GM12878 (cell line): ENCODE measurements at regions not wholly inside any gene's neighbourhood (a gene's known extent, or its start where the extent isn't known, plus 50 kb on each side); places are given as distances from the start of the nearest gene placed in this dataset.

ENCODE experiments used
- ATAC-seq: fragments of 200-7000 bp; cut with Tn5 transposase; 3 replicates; pipeline ENCODE4 v1.9.1; 2020; ENCODE audit warnings: mild to moderate bottlenecking, moderate library complexity
- BruUV-seq: library from RNA; stranded (reverse); fragments of 400-500 nt; replicated peaks from 2 replicates; lab custom pipeline; 2021; lab: Mats Ljungman, UMichigan
- CTCF ChIA-PET: fragments of 300-600 bp; sonication (Branson Sonifier 250); formaldehyde crosslinking; extraction: SDS; loops from one replicate; lab custom pipeline; 2021; ENCODE audit warnings: inconsistent platforms; lab: Yijun Ruan, JAX
- POLR2A ChIA-PET: fragments of 350-600 bp; formaldehyde crosslinking; extraction: SDS; loops from one replicate; lab custom pipeline; 2021; ENCODE audit warnings: inconsistent platforms; lab: Charles Lee
- RAD21 ChIA-PET: fragments of 300-600 bp; sonication (Branson Sonifier 250); formaldehyde crosslinking; loops from one replicate; lab custom pipeline; 2023; ENCODE audit warnings: antibody characterized with exemption; ENCODE audit not compliant: unreplicated experiment; lab: Charles Lee
- SMC1A ChIA-PET: fragments of 300-600 bp; sonication (Branson Sonifier 250); formaldehyde crosslinking; loops from one replicate; lab custom pipeline; 2023; ENCODE audit not compliant: unreplicated experiment, uncharacterized antibody; lab: Charles Lee
- DNase-seq: peaks from one replicate; pipeline ENCODE4 v3.0.0-alpha.2; 2011; ENCODE audit warnings: low read depth, low spot score
- FAIRE-seq: peaks from 3 replicates; lab custom pipeline; 2011; peaks lifted over from hg19 to GRCh38; lab: Jason Lieb, UNC
- H2AFZ ChIP-seq: 2 replicates; pipeline ENCODE4 v1.6.0; 2011; ENCODE audit warnings: low read depth, low read length, control low read depth; ENCODE audit not compliant: control insufficient read depth
- H3K27ac ChIP-seq: 2 replicates; pipeline ENCODE4 v1.5.1; 2011; ENCODE audit warnings: control low read depth; ENCODE audit not compliant: control insufficient read depth, insufficient read depth
- H3K27me3 ChIP-seq, 2 experiments: replicated peaks in 1 of 2; 2 replicates each; pipeline versions ENCODE4 v1.6.0 to v1.6.1; 2011; ENCODE audit warnings: low read length in 1 of 2; ENCODE audit not compliant: control insufficient read depth in 2 of 2, insufficient read depth in 2 of 2
- H3K36me3 ChIP-seq, 2 experiments: 2 replicates each; pipeline ENCODE4 v1.5.1; 2011; ENCODE audit warnings: low read length in 1 of 2; ENCODE audit not compliant: control insufficient read depth in 2 of 2, insufficient read depth in 2 of 2
- H3K4me1 ChIP-seq: 2 replicates; pipeline ENCODE4 v1.6.1; 2011; ENCODE audit warnings: mild to moderate bottlenecking, low read length, moderate library complexity, mixed read lengths; ENCODE audit not compliant: control insufficient read depth, insufficient read depth
- H3K4me2 ChIP-seq: 2 replicates; pipeline ENCODE4 v1.6.0; 2011; ENCODE audit warnings: control low read depth; ENCODE audit not compliant: control insufficient read depth, insufficient read depth
- H3K4me3 ChIP-seq: fragments of 200-600 bp; sonication (generic); 2 replicates; pipeline ENCODE4 v1.5.1; 2016
- H3K79me2 ChIP-seq: 2 replicates; pipeline ENCODE4 v1.6.0; 2011; ENCODE audit warnings: low read length; ENCODE audit not compliant: control insufficient read depth, insufficient read depth
- H3K9ac ChIP-seq: 2 replicates; pipeline ENCODE4 v1.8.0; 2011; ENCODE audit warnings: low read length, control low read depth, mixed read lengths; ENCODE audit not compliant: control insufficient read depth, insufficient read depth
- H3K9me3 ChIP-seq: replicated peaks from 3 replicates; pipeline ENCODE4 v1.5.1; 2011; ENCODE audit warnings: mild to moderate bottlenecking, low read length; ENCODE audit not compliant: control insufficient read depth, insufficient read depth
- H4K20me1 ChIP-seq: 2 replicates; pipeline ENCODE4 v1.6.0; 2011; ENCODE audit not compliant: control insufficient read depth, insufficient read depth
- CBX5 ChIP-seq: sonication (generic); IDR thresholded peaks from 2 replicates; pipeline ENCODE4 v1.6.1; 2016; ENCODE audit warnings: low read depth, moderate library complexity, mild to moderate bottlenecking, inconsistent platforms
- EZH2 ChIP-seq: IDR thresholded peaks from 2 replicates; pipeline ENCODE4 v1.6.1; 2012; ENCODE audit warnings: low read depth, mild to moderate bottlenecking, control low read depth, inconsistent platforms, low read length, borderline replicate concordance; ENCODE audit not compliant: control insufficient read depth
- MXI1 ChIP-seq: fragments of 150-350 bp; IDR thresholded peaks from 2 replicates; pipeline ENCODE4 v1.6.1; 2011; ENCODE audit warnings: low read depth, mild to moderate bottlenecking, inconsistent platforms, low read length, improper control_type of control experiment
- MYB ChIP-seq: fragments of 150-350 bp; IDR thresholded peaks from 2 replicates; pipeline ENCODE4 v1.6.1; 2014; ENCODE audit warnings: mild to moderate bottlenecking, low read depth, low read length, borderline replicate concordance
- RELA ChIP-seq: fragments of 450-650 bp; IDR thresholded peaks from 2 replicates; pipeline ENCODE4 v1.8.0; 2014; ENCODE audit warnings: borderline replicate concordance; ENCODE audit not compliant: partially characterized antibody
- SMAD1 ChIP-seq: fragments of 450-650 bp; IDR thresholded peaks from 2 replicates; pipeline ENCODE4 v1.6.1; 2018; ENCODE audit warnings: mild to moderate bottlenecking, low read depth; ENCODE audit not compliant: partially characterized antibody
- TAF1 ChIP-seq: IDR thresholded peaks from 2 replicates; pipeline ENCODE4 v1.6.1; 2011; ENCODE audit warnings: mild to moderate bottlenecking, low read depth, low read length, borderline replicate concordance
- ZBTB4 ChIP-seq: fragments of 450-650 bp; formaldehyde crosslinking; IDR thresholded peaks from 2 replicates; pipeline ENCODE4 v1.4.0; 2022; ENCODE audit warnings: mild to moderate bottlenecking, moderate library complexity
- WGBS: methylation state at CpG from one replicate; pipeline ENCODE4 v1.1.6; 2016; ENCODE audit warnings: low lambda C conversion rate; ENCODE audit not compliant: insufficient replicate concordance, insufficient coverage; ENCODE audit errors: missing lambda C conversion rate; 5-methylcytosine and 5-hydroxymethylcytosine counted together
- in situ Hi-C: fragments of 300-500 bp; cut with MboI; formaldehyde crosslinking; loops from 9 replicates; pipeline ENCODE4 v1.14.3; 2018; ENCODE audit warnings: mixed read lengths
- intact Hi-C: fragments of 100-400 bp; cut with micrococcal nuclease; formaldehyde crosslinking; loops from one replicate; pipeline ENCODE4 v1.14.2; 2022; ENCODE audit not compliant: unreplicated experiment

- Histone ChIP-seq H3K79me2 (no peaks in the 10 kb centered on the region), H2AFZ (no peak overlapping the region), H3K27me3 (no peaks in the 10 kb centered on the region), H3K4me2 (no peak overlapping the region), H4K20me1 (no peaks in the 10 kb centered on the region), H3K4me1 (no peaks in the 10 kb centered on the region), H3K4me3 (no peak overlapping the region), H3K9me3 (no peaks in the 10 kb centered on the region), H3K9ac (no peak overlapping the region), H3K36me3 (no peaks in the 10 kb centered on the region), H3K27ac (no peak overlapping the region)
- FAIRE-seq (peak; percentile 38), ATAC-seq (no peak), DNase-seq (no peak)
- ChIA-PET RAD21 (no interaction called here), CTCF (no interaction called here), SMC1A (no interaction called here), POLR2A (no interaction called here)
- intact Hi-C loops = no loop called here
- in situ Hi-C loops = no loop called here
- WGBS = 26% methylated on average over 6 of the region's 6 CpGs
- TF ChIP-seq MXI1 (no peak), TAF1 (no peak), ZBTB4 (CRISPR knock-in tag) (no peak), CBX5 (no peak), SMAD1 (no peak), EZH2 (no peak), RELA (no peak), MYB (no peak)
- BruUV-seq = no TSS peak
Measured at GRCh38 chr21:20418353-20418752, 579.9 kb upstream of the NCAM2 start.
